WTC11 (cell line): ENCODE measurements at regions not wholly inside any gene's neighbourhood (a gene's known extent, or its start where the extent isn't known, plus 50 kb on each side); places are given as distances from the start of the nearest gene placed in this dataset.

Experiments used
- ATAC-seq: fragments of 200-7000 bp; cut with Tn5 transposase; 2 replicates; pipeline ENCODE4 v1.10.0; 2021; ENCODE audit warnings: mild to moderate bottlenecking, moderate library complexity
- CTCF ChIA-PET: fragments of 300-600 bp; sonication (Branson Sonifier 250); formaldehyde crosslinking; loops from one replicate; lab custom pipeline; 2021; ENCODE audit warnings: antibody characterized with exemption; lab: Charles Lee
- POLR2A ChIA-PET: fragments of 350-600 bp; sonication (Branson Sonifier 250); formaldehyde crosslinking; loops from one replicate; lab custom pipeline; 2021; ENCODE audit warnings: antibody characterized with exemption; lab: Charles Lee
- DNase-seq: peaks from one replicate; pipeline ENCODE4 v3.0.0; 2021; ENCODE audit warnings: low spot score
- H3K27ac Mint-ChIP-seq: 2 replicates; pipeline ENCODE4 v1.8.0; 2021; ENCODE audit warnings: mixed read lengths
- H3K27me3 Mint-ChIP-seq: 2 replicates; pipeline ENCODE4 v1.8.0; 2021; ENCODE audit warnings: low read depth, mild to moderate bottlenecking, moderate library complexity, mixed read lengths
- H3K36me3 Mint-ChIP-seq: 2 replicates; pipeline ENCODE4 v1.8.0; 2021; ENCODE audit warnings: mixed read lengths
- H3K4me1 Mint-ChIP-seq: 2 replicates; pipeline ENCODE4 v1.8.0; 2022; ENCODE audit warnings: mixed read lengths
- H3K4me3 Mint-ChIP-seq: 2 replicates; pipeline ENCODE4 v1.8.0; 2021; ENCODE audit warnings: mild to moderate bottlenecking, moderate library complexity, mixed read lengths
- H3K9me3 Mint-ChIP-seq: 2 replicates; pipeline ENCODE4 v1.8.0; 2021; ENCODE audit warnings: mixed read lengths
- ATF1 ChIP-seq: sonication (generic); formaldehyde crosslinking; IDR thresholded peaks from 2 replicates; pipeline ENCODE4 v1.8.1; 2023; ENCODE audit warnings: mild to moderate bottlenecking, moderate library complexity, missing genetic modification reagents
- CDX4 ChIP-seq: fragments of 250-450 bp; sonication (Bioruptor Pico); IDR thresholded peaks from 2 replicates; pipeline ENCODE4 v1.9.0; 2021; ENCODE audit warnings: moderate library complexity, mild to moderate bottlenecking, inconsistent platforms, borderline replicate concordance
- FOXK1 ChIP-seq: sonication (generic); formaldehyde crosslinking; IDR thresholded peaks from 2 replicates; pipeline ENCODE4 v1.8.0; 2022; ENCODE audit warnings: mild to moderate bottlenecking, moderate library complexity, missing genetic modification reagents
- HMGA2 ChIP-seq: fragments of 250-450 bp; sonication (Bioruptor Pico); IDR thresholded peaks from 2 replicates; pipeline ENCODE4 v1.4.0; 2021; ENCODE audit warnings: mild to moderate bottlenecking, moderate library complexity
- JAZF1 ChIP-seq: fragments of 250-450 bp; sonication (Bioruptor Pico); IDR thresholded peaks from 2 replicates; pipeline ENCODE4 v1.9.0; 2021; ENCODE audit warnings: moderate library complexity, mild to moderate bottlenecking, inconsistent platforms
- JUN ChIP-seq: sonication (generic); formaldehyde crosslinking; IDR thresholded peaks from 2 replicates; pipeline ENCODE4 v1.8.0; 2023; ENCODE audit warnings: mild to moderate bottlenecking, missing genetic modification reagents
- MXD4 ChIP-seq: fragments of 250-450 bp; sonication (Bioruptor Pico); IDR thresholded peaks from 2 replicates; pipeline ENCODE4 v1.8.0; 2021; ENCODE audit warnings: mild to moderate bottlenecking, moderate library complexity, borderline replicate concordance
- NFATC4 ChIP-seq: fragments of 250-450 bp; sonication (Bioruptor Pico); IDR thresholded peaks from 2 replicates; pipeline ENCODE4 v1.9.0; 2021; ENCODE audit warnings: mild to moderate bottlenecking
- NR2C2 ChIP-seq: sonication (generic); formaldehyde crosslinking; IDR thresholded peaks from 2 replicates; pipeline ENCODE4 v1.8.0; 2022; ENCODE audit warnings: mild to moderate bottlenecking, missing genetic modification reagents
- OVOL2 ChIP-seq: fragments of 250-450 bp; sonication (Bioruptor Pico); IDR thresholded peaks from 2 replicates; pipeline ENCODE4 v1.9.0; 2021; ENCODE audit warnings: mild to moderate bottlenecking, borderline replicate concordance
- PRRX2 ChIP-seq: fragments of 250-450 bp; sonication (Bioruptor Pico); IDR thresholded peaks from 2 replicates; pipeline ENCODE4 v1.8.0; 2021; ENCODE audit warnings: mild to moderate bottlenecking
- RELA ChIP-seq: sonication (generic); formaldehyde crosslinking; IDR thresholded peaks from 2 replicates; pipeline ENCODE4 v1.8.1; 2022; ENCODE audit warnings: missing genetic modification reagents, mild to moderate bottlenecking, borderline replicate concordance
- SOX15 ChIP-seq: fragments of 250-450 bp; sonication (Bioruptor Pico); IDR thresholded peaks from 2 replicates; pipeline ENCODE4 v1.9.0; 2021; ENCODE audit warnings: mild to moderate bottlenecking
- ZNF121 ChIP-seq: sonication (generic); formaldehyde crosslinking; IDR thresholded peaks from 2 replicates; pipeline ENCODE4 v1.8.0; 2023; ENCODE audit warnings: missing genetic modification reagents
- ZNF263 ChIP-seq: sonication (generic); formaldehyde crosslinking; IDR thresholded peaks from 2 replicates; pipeline ENCODE4 v1.8.1; 2022; ENCODE audit warnings: low read depth, mild to moderate bottlenecking, moderate library complexity, missing genetic modification reagents
- ZNF396 ChIP-seq: fragments of 250-450 bp; sonication (Bioruptor Pico); IDR thresholded peaks from 2 replicates; pipeline ENCODE4 v1.8.0; 2021; ENCODE audit warnings: mild to moderate bottlenecking, moderate library complexity, borderline replicate concordance
- ZNF416 ChIP-seq: fragments of 250-450 bp; sonication (Bioruptor Pico); IDR thresholded peaks from 2 replicates; pipeline ENCODE4 v1.9.0; 2021; ENCODE audit warnings: mild to moderate bottlenecking, inconsistent platforms
- TF ChIP-seq, protein P1 (sequence below): sonication (generic); formaldehyde crosslinking; IDR thresholded peaks from 2 replicates; pipeline ENCODE4 v1.8.0; 2022; ENCODE audit warnings: mild to moderate bottlenecking, missing genetic modification reagents
- TF ChIP-seq, protein P2 (sequence below): sonication (generic); formaldehyde crosslinking; IDR thresholded peaks from 2 replicates; pipeline ENCODE4 v1.8.1; 2023; ENCODE audit warnings: mild to moderate bottlenecking, missing genetic modification reagents, moderate library complexity
- TF ChIP-seq, protein P3 (sequence below): sonication (generic); formaldehyde crosslinking; IDR thresholded peaks from 2 replicates; pipeline ENCODE4 v1.8.1; 2022; ENCODE audit warnings: missing genetic modification reagents, borderline replicate concordance
- TF ChIP-seq, protein P4 (sequence below): sonication (generic); formaldehyde crosslinking; IDR thresholded peaks from 2 replicates; pipeline ENCODE4 v1.8.1; 2022; ENCODE audit warnings: low read depth, missing genetic modification reagents, borderline replicate concordance

DNA sequence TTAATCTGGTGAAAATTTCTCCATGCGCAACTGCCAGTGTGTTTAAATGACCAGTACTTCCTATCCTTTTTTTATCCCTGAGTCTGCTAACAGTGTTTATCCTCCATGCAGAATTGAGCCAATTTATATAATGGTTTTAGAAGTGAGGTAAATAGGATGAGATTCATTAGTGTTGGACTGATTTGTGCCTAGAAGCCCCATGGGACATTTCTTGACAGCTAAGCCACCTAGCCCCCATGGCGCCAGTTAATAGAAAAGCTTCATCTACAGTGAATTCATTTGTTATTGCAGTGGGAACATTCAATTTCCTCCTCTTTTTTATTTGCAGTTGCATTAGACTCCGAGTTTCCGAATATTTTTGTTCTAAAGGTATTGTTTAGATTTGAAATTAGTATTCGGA is 175.6 kb downstream of the ARL6IP6 start:
- peaks cover 31% of the 10 kb centered on the region for H3K9me3 Mint-ChIP-seq
- ATAC-seq: no peak
- POLR2A ChIA-PET: no interaction called here

GRCh38 chr2:152890736-152891135 is 172.3 kb downstream of the ARL6IP6 start:
- ChIA-PET CTCF (interaction anchor here (1.0 to 1.2 kb wide), 2 partner anchors 29 to 35 kb away, joined by 4 to 6 read pairs; no protein-coding TSS in a partner anchor), POLR2A (no interaction called here)
- no peaks in the 10 kb centered on the region for H3K4me1 Mint-ChIP-seq
- DNase-seq: no peak
- H3K27me3 Mint-ChIP-seq: no peaks in the 10 kb centered on the region
- H3K27ac Mint-ChIP-seq: no peak overlapping the region
- no peak for ATAC-seq
- H3K4me3 Mint-ChIP-seq: no peak overlapping the region
- H3K36me3 Mint-ChIP-seq: no peaks in the 10 kb centered on the region
- H3K9me3 Mint-ChIP-seq: peaks cover 4% of the 10 kb centered on the region
- TF ChIP-seq, protein P1, sequence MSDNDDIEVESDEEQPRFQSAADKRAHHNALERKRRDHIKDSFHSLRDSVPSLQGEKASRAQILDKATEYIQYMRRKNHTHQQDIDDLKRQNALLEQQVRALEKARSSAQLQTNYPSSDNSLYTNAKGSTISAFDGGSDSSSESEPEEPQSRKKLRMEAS (CRISPR knock-in tag): no peak
- TF ChIP-seq HMGA2 (CRISPR knock-in tag): no peak
- no peak for TF ChIP-seq ZNF121 (CRISPR knock-in tag)
- no peak for TF ChIP-seq OVOL2 (CRISPR knock-in tag)
- no peak for TF ChIP-seq JAZF1
- TF ChIP-seq, protein P2, sequence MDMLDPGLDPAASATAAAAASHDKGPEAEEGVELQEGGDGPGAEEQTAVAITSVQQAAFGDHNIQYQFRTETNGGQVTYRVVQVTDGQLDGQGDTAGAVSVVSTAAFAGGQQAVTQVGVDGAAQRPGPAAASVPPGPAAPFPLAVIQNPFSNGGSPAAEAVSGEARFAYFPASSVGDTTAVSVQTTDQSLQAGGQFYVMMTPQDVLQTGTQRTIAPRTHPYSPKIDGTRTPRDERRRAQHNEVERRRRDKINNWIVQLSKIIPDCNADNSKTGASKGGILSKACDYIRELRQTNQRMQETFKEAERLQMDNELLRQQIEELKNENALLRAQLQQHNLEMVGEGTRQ (CRISPR knock-in tag): no peak
- no peak for TF ChIP-seq JUN (CRISPR knock-in tag)
- TF ChIP-seq ZNF396 (CRISPR knock-in tag): no peak
- TF ChIP-seq PRRX2 (CRISPR knock-in tag): no peak
- no peak for TF ChIP-seq MXD4
- no peak for TF ChIP-seq SOX15
- TF ChIP-seq, protein P3, sequence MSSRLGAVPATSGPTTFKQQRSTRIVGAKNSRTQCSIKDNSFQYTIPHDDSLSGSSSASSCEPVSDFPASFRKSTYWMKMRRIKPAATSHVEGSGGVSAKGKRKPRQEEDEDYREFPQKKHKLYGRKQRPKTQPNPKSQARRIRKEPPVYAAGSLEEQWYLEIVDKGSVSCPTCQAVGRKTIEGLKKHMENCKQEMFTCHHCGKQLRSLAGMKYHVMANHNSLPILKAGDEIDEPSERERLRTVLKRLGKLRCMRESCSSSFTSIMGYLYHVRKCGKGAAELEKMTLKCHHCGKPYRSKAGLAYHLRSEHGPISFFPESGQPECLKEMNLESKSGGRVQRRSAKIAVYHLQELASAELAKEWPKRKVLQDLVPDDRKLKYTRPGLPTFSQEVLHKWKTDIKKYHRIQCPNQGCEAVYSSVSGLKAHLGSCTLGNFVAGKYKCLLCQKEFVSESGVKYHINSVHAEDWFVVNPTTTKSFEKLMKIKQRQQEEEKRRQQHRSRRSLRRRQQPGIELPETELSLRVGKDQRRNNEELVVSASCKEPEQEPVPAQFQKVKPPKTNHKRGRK: no peak
- TF ChIP-seq RELA (CRISPR knock-in tag): no peak
- no peak for TF ChIP-seq NFATC4
- no peak for TF ChIP-seq ZNF416 (CRISPR knock-in tag)
- TF ChIP-seq, protein P4, sequence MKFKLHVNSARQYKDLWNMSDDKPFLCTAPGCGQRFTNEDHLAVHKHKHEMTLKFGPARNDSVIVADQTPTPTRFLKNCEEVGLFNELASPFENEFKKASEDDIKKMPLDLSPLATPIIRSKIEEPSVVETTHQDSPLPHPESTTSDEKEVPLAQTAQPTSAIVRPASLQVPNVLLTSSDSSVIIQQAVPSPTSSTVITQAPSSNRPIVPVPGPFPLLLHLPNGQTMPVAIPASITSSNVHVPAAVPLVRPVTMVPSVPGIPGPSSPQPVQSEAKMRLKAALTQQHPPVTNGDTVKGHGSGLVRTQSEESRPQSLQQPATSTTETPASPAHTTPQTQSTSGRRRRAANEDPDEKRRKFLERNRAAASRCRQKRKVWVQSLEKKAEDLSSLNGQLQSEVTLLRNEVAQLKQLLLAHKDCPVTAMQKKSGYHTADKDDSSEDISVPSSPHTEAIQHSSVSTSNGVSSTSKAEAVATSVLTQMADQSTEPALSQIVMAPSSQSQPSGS (CRISPR knock-in tag): no peak
- TF ChIP-seq ZNF263 (CRISPR knock-in tag): no peak
- no peak for TF ChIP-seq CDX4 (CRISPR knock-in tag)

More for the DNA sequence above, 175.6 kb downstream of the ARL6IP6 start:
- Mint-ChIP-seq H3K4me3 (no peak overlapping the region), H3K36me3 (no peaks in the 10 kb centered on the region; the same call in 1 of the 2 replicates), H3K27me3 (peaks cover 4% of the 10 kb centered on the region), H3K27ac (no peak overlapping the region), H3K4me1 (no peaks in the 10 kb centered on the region)
- TF ChIP-seq FOXK1 (no peak), NR2C2 (CRISPR knock-in tag) (no peak), ZNF121 (CRISPR knock-in tag) (no peak), ATF1 (CRISPR knock-in tag) (no peak)
- TF ChIP-seq, protein P2 (CRISPR knock-in tag): no peak
- no peak for DNase-seq
- CTCF ChIA-PET: no interaction called here
